Activated T-helper 2 cell treated with anti-CD3 and anti-CD28 coated beads, Interferon-gamma antibody, Interleukin-2, Interleukin-4, amounts not matched to agents 10 μg/mL and 5 μg/mL and 100 μg/mL, durations not matched to agents 14 hours and 24 hours and 36 hours (primary cell): ENCODE measurements at regions not wholly inside any gene's neighbourhood (a gene's known extent, or its start where the extent isn't known, plus 50 kb on each side); places are given as distances from the start of the nearest gene placed in this dataset.

ENCODE experiments used
- DNase-seq: peaks from one replicate; pipeline ENCODE4 v3.0.0; 2021; ENCODE audit warnings: low spot score
- H3K27ac Mint-ChIP-seq: one replicate; pipeline ENCODE4 v1.8.0; 2021; ENCODE audit warnings: mixed read lengths
- H3K27me3 Mint-ChIP-seq: one replicate; pipeline ENCODE4 v1.8.0; 2021; ENCODE audit warnings: low read depth, mixed read lengths
- H3K36me3 Mint-ChIP-seq: one replicate; pipeline ENCODE4 v1.8.0; 2021; ENCODE audit warnings: low read depth, mixed read lengths
- H3K4me1 Mint-ChIP-seq: one replicate; pipeline ENCODE4 v1.8.0; 2021; ENCODE audit warnings: low read depth, mixed read lengths
- H3K4me3 Mint-ChIP-seq: one replicate; pipeline ENCODE4 v1.8.0; 2021; ENCODE audit warnings: low read depth, mild to moderate bottlenecking, moderate library complexity, mixed read lengths
- H3K9me3 Mint-ChIP-seq: one replicate; pipeline ENCODE4 v1.8.0; 2021; ENCODE audit warnings: mixed read lengths
- intact Hi-C: fragments of 100-400 bp; cut with micrococcal nuclease; formaldehyde crosslinking; loops from one replicate; pipeline ENCODE4 v1.15.1; 2023

DNA sequence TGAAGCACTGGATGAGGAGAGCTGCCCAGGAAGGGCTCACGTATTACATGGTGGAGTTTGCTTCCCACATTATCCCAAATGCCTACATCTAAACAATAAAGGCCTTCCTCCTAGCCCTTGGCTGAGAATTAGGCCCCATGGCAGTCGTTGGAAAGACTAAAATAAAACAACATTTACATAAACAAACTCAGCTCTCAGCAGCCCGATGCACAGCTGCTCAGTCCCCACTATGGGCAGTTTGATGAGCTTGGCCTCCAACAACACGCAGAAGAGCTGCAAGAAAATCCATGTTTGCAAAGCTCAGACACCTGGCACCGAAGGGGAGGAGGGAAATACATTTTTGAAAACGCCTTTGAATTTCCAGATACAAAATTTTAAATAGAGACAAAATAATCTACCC, 352.4 kb downstream of the EIPR1 start:
- no peak for DNase-seq
- Mint-ChIP-seq H3K36me3 (no peaks in the 10 kb centered on the region), H3K9me3 (no peaks in the 10 kb centered on the region), H3K27me3 (no peaks in the 10 kb centered on the region), H3K27ac (no peak overlapping the region), H3K4me3 (no peak overlapping the region), H3K4me1 (no peaks in the 10 kb centered on the region)
- intact Hi-C loops = no loop called here

DNA sequence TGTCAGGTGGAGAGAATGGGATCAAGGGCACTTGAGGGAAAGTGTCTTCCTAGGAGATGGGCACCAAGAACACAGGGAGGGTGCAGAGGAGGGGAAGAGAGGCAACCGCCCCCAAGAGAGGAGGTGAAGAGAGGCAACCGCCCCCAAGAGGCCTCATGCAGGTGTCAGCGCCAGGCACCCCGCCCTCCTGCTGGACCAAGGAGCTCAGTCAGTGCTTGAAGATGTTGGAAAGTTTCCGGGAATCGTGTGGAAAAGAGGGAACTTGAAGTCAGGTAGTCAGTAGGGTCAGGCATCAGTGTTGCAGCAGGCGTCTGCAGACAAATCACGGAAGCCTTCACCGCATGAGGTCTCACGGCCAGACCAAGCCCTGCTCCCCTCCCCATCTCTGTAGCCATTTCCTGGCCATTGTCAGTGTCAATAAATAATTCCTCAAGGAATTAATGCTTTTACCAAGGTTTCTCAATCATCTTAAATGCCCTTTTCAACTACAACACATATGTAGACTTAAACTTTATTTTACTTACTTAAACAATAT, 353.1 kb downstream of the EIPR1 start:
- no peaks in the 10 kb centered on the region for H3K27me3 Mint-ChIP-seq
- H3K36me3 Mint-ChIP-seq = no peaks in the 10 kb centered on the region
- DNase-seq = no peak
- H3K27ac Mint-ChIP-seq = no peak overlapping the region
- intact Hi-C loops = no loop called here
- H3K4me3 Mint-ChIP-seq = no peak overlapping the region
- no peaks in the 10 kb centered on the region for H3K9me3 Mint-ChIP-seq
- H3K4me1 Mint-ChIP-seq = no peaks in the 10 kb centered on the region

DNA sequence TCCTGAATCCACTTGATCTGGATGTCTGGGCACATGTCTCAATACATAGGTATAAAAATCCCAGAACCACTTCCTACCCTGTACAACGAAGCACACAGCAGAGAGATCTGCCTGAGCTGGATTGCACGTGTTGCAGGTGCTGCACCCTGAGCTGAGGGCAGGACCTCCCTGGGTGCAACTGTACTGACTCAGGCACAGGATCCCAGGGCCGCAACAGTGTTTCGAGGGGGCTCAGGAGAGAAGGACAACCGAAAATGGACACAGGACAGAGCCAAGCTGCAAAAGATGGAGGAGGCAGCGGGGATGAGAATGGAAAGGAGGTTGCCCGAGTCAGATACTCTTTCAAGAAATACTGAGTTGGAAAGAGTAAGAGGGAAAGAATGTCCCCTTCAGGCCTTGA, 354.1 kb downstream of the EIPR1 start:
- DNase-seq = no peak
- H3K27me3 Mint-ChIP-seq = no peaks in the 10 kb centered on the region
- no peak overlapping the region for H3K4me3 Mint-ChIP-seq
- no peaks in the 10 kb centered on the region for H3K9me3 Mint-ChIP-seq
- intact Hi-C loops = no loop called here
- no peaks in the 10 kb centered on the region for H3K36me3 Mint-ChIP-seq
- H3K27ac Mint-ChIP-seq = no peak overlapping the region
- no peaks in the 10 kb centered on the region for H3K4me1 Mint-ChIP-seq

DNA sequence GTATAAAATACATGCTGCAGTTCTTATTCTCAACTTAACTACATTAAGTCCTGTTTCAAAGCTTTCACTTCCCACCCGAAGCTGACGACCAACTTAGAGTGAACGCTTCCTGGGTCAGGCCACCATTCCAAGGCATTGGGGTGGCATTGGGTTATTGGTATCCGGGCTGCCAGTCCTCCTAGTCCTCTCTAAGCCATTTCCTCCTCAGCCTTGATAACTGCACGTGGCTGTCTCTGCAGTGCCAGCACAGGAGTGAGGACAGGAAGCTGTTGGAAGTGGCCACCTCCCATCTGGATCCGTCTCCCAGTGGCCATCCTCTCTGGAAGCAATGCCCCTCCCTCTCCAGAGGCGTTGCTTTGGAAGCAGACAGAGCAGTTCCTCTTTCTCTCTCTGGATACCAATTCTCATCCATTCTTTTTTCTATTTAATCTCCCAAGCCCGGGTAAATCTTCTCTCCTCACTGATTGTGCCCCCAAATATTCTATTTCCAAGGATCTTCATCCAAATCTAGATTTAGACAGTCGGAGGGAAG, 354.7 kb downstream of the EIPR1 start:
- intact Hi-C loops = no loop called here
- no peaks in the 10 kb centered on the region for H3K36me3 Mint-ChIP-seq
- H3K9me3 Mint-ChIP-seq = no peaks in the 10 kb centered on the region
- H3K27me3 Mint-ChIP-seq = no peaks in the 10 kb centered on the region
- H3K4me1 Mint-ChIP-seq = no peaks in the 10 kb centered on the region
- H3K4me3 Mint-ChIP-seq = no peak overlapping the region
- no peak overlapping the region for H3K27ac Mint-ChIP-seq
- DNase-seq = no peak

DNA sequence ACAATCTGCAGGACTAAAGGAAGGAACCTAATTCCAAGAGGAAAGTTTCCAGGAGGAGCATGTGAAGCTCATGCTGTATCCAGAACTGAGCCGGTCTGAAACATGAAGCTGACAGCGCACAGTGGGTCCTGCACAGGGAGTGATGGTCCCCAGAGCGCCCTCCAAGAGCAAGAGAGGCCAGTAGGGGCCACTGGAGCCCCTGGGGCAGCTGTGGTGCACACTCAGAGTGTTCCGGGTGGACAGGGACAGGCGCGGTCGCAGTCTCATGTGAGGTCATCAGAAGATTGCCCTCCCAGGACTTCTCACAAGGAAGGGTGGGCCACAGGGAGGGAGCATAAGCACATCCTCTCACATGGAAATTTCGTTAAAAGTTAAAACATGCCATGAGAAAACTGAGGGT, 355.9 kb downstream of the EIPR1 start:
- intact Hi-C loops = no loop called here
- Mint-ChIP-seq H3K27ac (no peak overlapping the region), H3K4me1 (no peaks in the 10 kb centered on the region), H3K36me3 (no peaks in the 10 kb centered on the region), H3K27me3 (no peaks in the 10 kb centered on the region), H3K9me3 (no peaks in the 10 kb centered on the region), H3K4me3 (no peak overlapping the region)
- DNase-seq = no peak

DNA sequence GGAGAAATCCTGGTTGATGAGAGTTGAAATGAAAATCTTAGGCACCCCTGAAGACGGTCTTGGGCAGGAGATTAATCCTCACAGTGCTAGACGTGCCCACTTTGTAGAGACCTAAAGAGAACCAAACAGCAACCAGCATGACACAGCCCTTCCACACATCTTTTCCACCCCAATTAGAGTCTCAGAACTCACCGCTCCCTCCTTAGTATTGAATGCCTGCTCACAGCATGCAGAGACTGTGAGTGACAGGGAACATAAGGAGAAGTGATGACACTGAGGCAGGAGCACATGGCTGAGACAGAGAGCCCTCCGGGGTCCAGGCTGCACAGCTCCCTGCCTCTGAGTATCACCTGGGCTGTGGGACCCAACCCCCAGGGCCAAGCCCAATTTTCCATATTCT, 367.6 kb downstream of the EIPR1 start:
- H3K4me3 Mint-ChIP-seq = no peak overlapping the region
- peaks cover 4% of the 10 kb centered on the region for H3K9me3 Mint-ChIP-seq
- DNase-seq = no peak
- H3K27ac Mint-ChIP-seq = no peak overlapping the region
- H3K27me3 Mint-ChIP-seq = no peaks in the 10 kb centered on the region
- intact Hi-C loops = no loop called here
- no peaks in the 10 kb centered on the region for H3K36me3 Mint-ChIP-seq
- no peaks in the 10 kb centered on the region for H3K4me1 Mint-ChIP-seq

DNA sequence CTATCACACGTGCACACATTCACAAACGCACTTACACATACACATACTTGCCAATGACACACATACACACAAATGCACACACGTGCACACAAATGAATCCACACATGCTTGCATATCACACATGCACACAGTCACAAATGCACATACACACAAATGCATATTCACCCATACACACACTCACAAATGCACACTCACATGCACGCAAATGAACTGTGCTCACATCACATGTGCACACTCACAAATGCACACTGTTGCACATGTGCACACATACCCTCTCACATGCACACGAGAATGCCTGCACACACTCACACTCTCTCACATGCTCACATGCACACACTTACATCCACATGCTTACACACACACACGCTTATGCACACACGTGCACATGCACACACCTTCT, 368.1 kb downstream of the EIPR1 start:
- H3K4me3 Mint-ChIP-seq = no peak overlapping the region
- H3K27me3 Mint-ChIP-seq = no peaks in the 10 kb centered on the region
- no peaks in the 10 kb centered on the region for H3K36me3 Mint-ChIP-seq
- H3K9me3 Mint-ChIP-seq = peaks cover 4% of the 10 kb centered on the region
- no peak overlapping the region for H3K27ac Mint-ChIP-seq
- no peak for DNase-seq
- H3K4me1 Mint-ChIP-seq = no peaks in the 10 kb centered on the region
- intact Hi-C loops = no loop called here

DNA sequence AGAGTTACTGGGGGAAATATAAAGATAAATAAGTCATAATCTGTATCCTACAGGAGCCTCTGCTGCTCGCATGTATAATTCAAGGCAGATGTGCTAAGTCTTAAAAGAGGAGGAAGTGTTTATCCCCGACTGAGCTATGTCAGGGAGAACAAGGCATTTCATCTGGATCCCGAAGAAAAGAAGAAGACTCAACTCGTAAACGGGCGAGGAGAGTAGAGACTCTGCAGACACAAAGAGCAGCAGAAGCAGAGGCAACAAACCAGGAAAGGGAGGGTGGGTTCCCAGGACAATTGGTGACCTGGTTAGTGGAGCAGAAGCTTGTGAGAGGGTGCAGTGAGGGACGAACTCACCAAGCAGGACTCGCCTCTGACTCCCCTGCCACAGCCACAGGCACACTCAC, 368.6 kb downstream of the EIPR1 start:
- no peaks in the 10 kb centered on the region for H3K4me1 Mint-ChIP-seq
- no peak for DNase-seq
- no peaks in the 10 kb centered on the region for H3K36me3 Mint-ChIP-seq
- no peak overlapping the region for H3K4me3 Mint-ChIP-seq
- H3K27me3 Mint-ChIP-seq = no peaks in the 10 kb centered on the region
- H3K27ac Mint-ChIP-seq = no peak overlapping the region
- intact Hi-C loops = no loop called here
- H3K9me3 Mint-ChIP-seq = peaks cover 4% of the 10 kb centered on the region

DNA sequence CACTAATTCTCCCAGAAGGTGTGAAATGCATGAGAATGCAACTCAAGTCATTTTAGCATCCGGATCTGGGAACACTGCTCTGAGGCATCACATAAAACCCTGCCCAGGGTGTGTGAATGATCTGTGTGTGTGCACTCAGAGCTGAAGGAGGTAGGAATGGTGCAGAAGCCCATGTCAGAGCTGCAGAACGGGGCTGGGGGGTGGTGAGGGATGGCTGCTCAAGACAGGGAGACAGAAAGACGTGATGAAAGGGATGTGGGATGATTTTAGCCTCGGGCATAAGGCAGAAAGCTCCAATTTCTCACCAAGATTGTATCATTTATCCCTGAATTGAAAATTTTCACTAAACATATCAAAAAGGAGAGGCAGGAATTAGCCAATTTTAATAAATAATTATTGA, 369.1 kb downstream of the EIPR1 start:
- Mint-ChIP-seq H3K4me3 (no peak overlapping the region), H3K9me3 (no peaks in the 10 kb centered on the region), H3K36me3 (no peaks in the 10 kb centered on the region), H3K27ac (no peak overlapping the region), H3K27me3 (no peaks in the 10 kb centered on the region), H3K4me1 (no peaks in the 10 kb centered on the region)
- no peak for DNase-seq
- intact Hi-C loops = no loop called here

DNA sequence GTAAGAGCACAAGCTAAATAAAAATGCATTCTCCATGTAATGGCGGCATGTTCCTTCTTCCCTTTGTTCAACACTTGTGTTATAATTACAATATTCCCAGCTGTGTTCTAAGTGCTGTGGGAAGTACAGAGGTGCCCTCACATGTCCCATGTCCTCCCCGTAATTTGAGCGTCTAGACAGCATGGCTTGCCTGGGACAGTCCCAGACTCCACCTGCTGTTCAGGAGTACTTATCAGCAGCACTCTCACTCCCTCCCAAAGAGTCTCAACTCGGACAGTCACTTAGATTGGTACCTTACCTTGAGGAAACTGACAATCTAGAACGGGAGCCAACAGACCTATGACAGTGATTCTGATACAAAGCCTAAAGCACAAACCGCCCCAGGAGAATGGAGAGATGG, 370.5 kb downstream of the EIPR1 start:
- intact Hi-C loops = no loop called here
- Mint-ChIP-seq H3K9me3 (no peaks in the 10 kb centered on the region), H3K4me3 (no peak overlapping the region), H3K27ac (no peak overlapping the region), H3K36me3 (no peaks in the 10 kb centered on the region), H3K4me1 (no peaks in the 10 kb centered on the region), H3K27me3 (no peaks in the 10 kb centered on the region)
- DNase-seq = no peak

DNA sequence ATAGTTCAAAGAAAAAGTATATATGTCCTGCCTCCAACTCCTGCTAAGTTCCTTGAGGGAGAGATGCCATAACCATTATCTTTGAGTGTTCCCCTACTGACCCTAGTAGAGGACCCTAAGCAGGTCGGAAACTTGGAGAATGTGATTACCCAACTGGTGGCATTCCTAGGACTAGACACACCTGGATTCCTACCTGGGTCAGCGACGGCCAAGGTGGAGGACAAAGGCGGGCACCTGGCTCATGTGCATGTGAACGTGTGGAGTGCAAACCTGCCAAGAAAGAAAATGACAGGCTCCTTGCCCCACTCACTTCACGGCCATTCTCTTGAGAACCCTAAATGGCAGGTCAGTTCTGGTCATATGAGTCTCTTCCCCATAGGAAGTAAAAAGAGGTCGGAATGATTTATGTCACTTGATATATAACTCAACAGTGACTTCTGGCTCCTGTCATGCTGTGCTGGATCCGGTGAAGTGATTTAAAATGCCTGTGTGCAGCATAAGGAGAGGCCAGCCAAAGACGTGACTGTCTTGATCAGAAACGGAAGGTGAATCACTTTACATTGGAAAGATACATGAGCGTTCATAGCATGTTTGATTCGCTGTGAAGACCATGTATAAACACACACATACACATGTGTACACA, 371.6 kb downstream of the EIPR1 start:
- H3K4me3 Mint-ChIP-seq = no peak overlapping the region
- H3K9me3 Mint-ChIP-seq = no peaks in the 10 kb centered on the region
- no peaks in the 10 kb centered on the region for H3K4me1 Mint-ChIP-seq
- no peaks in the 10 kb centered on the region for H3K36me3 Mint-ChIP-seq
- no peak for DNase-seq
- H3K27me3 Mint-ChIP-seq = peaks cover 3% of the 10 kb centered on the region
- intact Hi-C loops = no loop called here
- H3K27ac Mint-ChIP-seq = no peak overlapping the region

DNA sequence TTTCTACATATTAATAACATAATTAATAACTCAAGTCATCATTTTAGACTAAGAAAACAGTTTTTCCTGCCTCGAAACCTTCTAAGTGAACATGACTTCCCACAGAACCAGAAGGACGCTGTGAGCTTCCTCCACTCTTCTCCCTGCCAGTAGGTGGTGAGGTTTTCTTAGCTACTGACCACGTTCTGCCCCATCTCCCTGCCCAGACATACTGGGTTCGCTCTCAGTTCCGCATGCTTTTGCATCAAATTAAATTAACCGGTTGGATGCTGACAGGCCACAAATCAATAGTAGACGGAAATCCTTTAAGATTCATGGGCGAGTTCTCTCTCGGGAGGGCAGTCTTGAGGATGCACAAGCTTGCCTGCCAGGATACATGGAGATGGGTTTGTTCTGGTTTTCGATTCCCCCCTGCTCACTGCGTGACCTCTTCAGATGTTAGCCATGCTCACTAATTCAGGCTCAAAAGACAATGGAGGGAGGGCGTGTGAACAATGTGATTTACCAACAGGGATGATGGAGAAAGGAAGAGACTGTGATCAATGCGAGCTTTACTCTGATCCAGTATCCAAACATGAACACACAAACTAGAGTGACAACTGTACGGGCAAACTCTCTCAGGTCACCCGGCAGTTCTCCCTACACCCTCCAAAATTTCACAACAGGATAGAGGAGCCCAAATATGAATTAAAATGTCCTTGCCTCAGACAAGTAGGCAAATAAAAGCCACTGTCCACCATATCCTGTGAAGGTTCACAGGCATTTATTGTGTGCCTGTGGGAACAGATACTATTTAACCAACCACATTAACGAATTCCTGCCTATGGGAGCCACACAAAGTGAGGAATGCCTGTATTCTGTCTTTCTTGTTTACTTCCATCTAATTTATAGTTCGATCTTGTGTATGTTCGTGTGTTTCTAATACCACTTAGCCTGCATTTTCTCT, 375.7 kb downstream of the EIPR1 start:
- DNase-seq = no peak
- intact Hi-C loops = no loop called here
- Mint-ChIP-seq H3K9me3 (no peaks in the 10 kb centered on the region), H3K27me3 (peaks cover 3% of the 10 kb centered on the region), H3K36me3 (no peaks in the 10 kb centered on the region), H3K27ac (no peak overlapping the region), H3K4me1 (no peaks in the 10 kb centered on the region), H3K4me3 (no peak overlapping the region)

DNA sequence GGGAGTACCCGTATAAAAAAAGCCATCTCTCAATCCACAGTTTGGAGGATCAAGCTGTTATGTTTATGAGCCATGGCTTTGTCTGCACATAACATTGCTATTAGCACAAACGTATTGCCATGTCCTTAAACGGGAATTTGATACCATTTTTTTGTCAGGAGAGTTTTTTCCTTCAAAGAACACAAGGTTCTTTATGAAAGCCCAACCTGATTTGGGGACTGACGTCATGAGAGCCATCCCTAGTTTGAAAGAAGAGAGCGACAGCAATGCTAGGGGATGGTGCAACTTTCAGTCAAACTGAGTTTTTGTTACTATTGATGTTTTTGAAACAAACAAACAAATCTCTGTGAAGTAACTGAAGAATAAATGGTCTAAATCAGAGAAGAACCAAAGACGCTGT, 376.6 kb downstream of the EIPR1 start:
- no peaks in the 10 kb centered on the region for H3K36me3 Mint-ChIP-seq
- H3K4me3 Mint-ChIP-seq = no peak overlapping the region
- H3K4me1 Mint-ChIP-seq = no peaks in the 10 kb centered on the region
- no peak for DNase-seq
- intact Hi-C loops = no loop called here
- H3K9me3 Mint-ChIP-seq = no peaks in the 10 kb centered on the region
- no peak overlapping the region for H3K27ac Mint-ChIP-seq
- H3K27me3 Mint-ChIP-seq = peaks cover 3% of the 10 kb centered on the region
